Heart right ventricle (tissue), 16 donors: ENCODE measurements at regions not wholly inside any gene's neighbourhood (a gene's known extent, or its start where the extent isn't known, plus 50 kb on each side); places are given as distances from the start of the nearest gene placed in this dataset.

Source experiments
- ATAC-seq, 8 donors: fragments of 200-7000 bp; cut with Tn5 transposase; one replicate each; pipeline ENCODE4 v1.9.1; 2020; ENCODE audit warnings: mild to moderate bottlenecking in 8 of 8, moderate library complexity in 8 of 8, moderate number of reproducible peaks in 1 of 8
- DNase-seq, 2 donors: peaks; one replicate each; pipeline ENCODE4 v3.0.0-alpha.2; 2020
- H3K27ac ChIP-seq, 10 donors: fragments of 200-600 bp; sonication (generic) in 2 of 10; one replicate each; pipeline versions ENCODE4 v1.5.0 to v1.8.0; 2020 to 2022; ENCODE audit warnings: mild to moderate bottlenecking in 3 of 10
- H3K27me3 ChIP-seq, 7 donors: fragments of 200-600 bp; one replicate each; pipeline ENCODE4 v1.8.0; 2021 to 2022; ENCODE audit warnings: mild to moderate bottlenecking in 2 of 7
- H3K36me3 ChIP-seq, 9 donors: fragments of 200-600 bp; sonication (generic) in 1 of 9; one replicate each; pipeline versions ENCODE4 v1.5.0 to v1.8.0; 2020 to 2022; ENCODE audit warnings: mild to moderate bottlenecking in 2 of 9
- H3K4me1 ChIP-seq, 9 donors: fragments of 200-600 bp; sonication (generic) in 1 of 9; one replicate each; pipeline versions ENCODE4 v1.5.0 to v1.8.0; 2020 to 2022; ENCODE audit warnings: mild to moderate bottlenecking in 4 of 9
- H3K4me3 ChIP-seq, 10 donors: fragments of 200-600 bp; sonication (generic) in 2 of 10; one replicate each; pipeline versions ENCODE4 v1.5.0 to v1.8.0; 2020 to 2022; ENCODE audit warnings: mild to moderate bottlenecking in 7 of 10, moderate library complexity in 2 of 10
- H3K9me3 ChIP-seq, 11 donors: fragments of 200-600 bp in 10 of 11; sonication (generic) in 2 of 11; one replicate each; pipeline versions ENCODE4 v1.5.0 to v1.8.0; 2013 to 2022; ENCODE audit warnings: mild to moderate bottlenecking in 2 of 11, control low read depth in 1 of 11, moderate library complexity in 1 of 11
- CTCF ChIP-seq, 9 donors: fragments of 200-600 bp; sonication (generic) in 2 of 9; IDR thresholded peaks; one replicate each; pipeline versions ENCODE4 v1.5.0 to v1.8.0; 2021 to 2022; ENCODE audit warnings: antibody characterized with exemption in 9 of 9, mild to moderate bottlenecking in 5 of 9, moderate library complexity in 1 of 9
- WGBS, 2 donors: extraction: QIAGEN DNeasy Blood & Tissue Kit; methylation state at CpG; one replicate each; pipeline ENCODE4 v1.1.7; 2013; ENCODE audit warnings: inconsistent platforms in 1 of 2; 5-methylcytosine and 5-hydroxymethylcytosine counted together
- intact Hi-C, 10 donors: fragments of 100-400 bp; cut with DNase I; formaldehyde crosslinking; loops; one replicate each; pipeline versions ENCODE4 v1.11.1 to v1.14.2; 2022
- donor health status: Arrhythmogenic right ventricular cardiomyopathy.
- donor health status: ischemic (EF 13 %, LVEDD 7.1; RV severe dilation, severe dysfunction).
- donor health status: healthy with polysubstance abuse.
- donor health status: DM: no; HTN: yes; CAD: no.
- donor health status: DM: no; HTN: no; CAD: no.
- donor health status: ischemic (EF 25% LVEDD 6.9; RV normal size, moderate dysfunction).
- donor health status: ischemic (EF 25% LVEDD 5.7; RV mildly dilated, moderate dysfunction).
- donor health status: healthy.
- donor health status: DM: yes; HTN: yes; CAD: no.
- donor health status: Ischemic cardiomyopathy.
- donor health status: ischemic (EF 35%, LVEDD 5.7; RV mildly dilated, moderate dysfunction).
- donor health status: nonischemic (EF 11% LVEDD 7.7; RV severe dilation, severe dysfunction).
- donor health status: DM: yes; HTN: yes; CAD: no.
- donor health status: PGD.
- donor health status: ischemic (EF 29% LVEDD 5.4; RV normal size, mild dysfunction).
- donor health status: nonischemic (EF 23%, LVEDD 6.1; RV moderate dilation, normal function).

DNA sequence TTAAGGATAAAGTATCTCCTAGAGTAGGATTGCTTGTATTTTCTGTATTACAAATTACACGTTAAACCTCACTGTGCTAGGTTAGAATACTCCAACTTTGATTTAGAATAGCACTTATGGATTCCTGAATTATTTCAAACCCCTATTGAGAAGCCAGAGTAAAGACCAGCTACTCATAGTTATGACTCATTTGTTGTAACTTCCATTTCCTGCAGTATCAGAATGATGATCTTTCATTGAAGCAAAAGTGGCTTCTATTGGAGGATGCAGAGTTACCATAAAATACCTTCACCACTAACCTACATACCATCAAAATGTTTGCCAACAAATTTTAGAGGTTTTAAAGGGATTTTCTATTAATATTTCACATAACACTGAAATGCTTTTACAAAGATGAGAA, 1322.7 kb upstream of the ALCAM start:
- Histone ChIP-seq H3K4me1 (no peaks in the 10 kb centered on the region), H3K36me3 (no peaks in the 10 kb centered on the region), H3K27me3 (no peaks in the 10 kb centered on the region), H3K27ac (no peak overlapping the region), H3K4me3 (no peak overlapping the region), H3K9me3 (peaks cover 0 to 7% (median 0%) of the 10 kb centered on the region in 11 donors)
- intact Hi-C loops, result no loop called here
- 67 to 92% methylated on average over 1 of the region's 1 CpG for WGBS, 2 donors
- TF ChIP-seq CTCF (IDR thresholded peaks at IDR 0.05), result no peak
- DNase-seq (no peak), ATAC-seq (no peak)

- ATAC-seq (no peak), DNase-seq (no peak)
- Histone ChIP-seq H3K36me3 (no peaks in the 10 kb centered on the region), H3K27me3 (no peaks in the 10 kb centered on the region), H3K4me3 (no peak overlapping the region), H3K27ac (no peak overlapping the region), H3K9me3 (peaks cover 0 to 7% (median 0%) of the 10 kb centered on the region in 11 donors), H3K4me1 (no peaks in the 10 kb centered on the region)
- intact Hi-C loops, result no loop called here
- no peak for TF ChIP-seq CTCF (IDR thresholded peaks at IDR 0.05)
- WGBS, 2 donors, result 49 to 59% methylated on average over 2 of the region's 2 CpGs
These were observed 1300.1 kb upstream of the ALCAM start for GRCh38 chr3:104066658-104067057.

GRCh38 chr3:104069114-104069513, 1297.6 kb upstream of the ALCAM start:
- DNase-seq, result no peak
- Histone ChIP-seq H3K27ac (no peak overlapping the region), H3K4me3 (no peak overlapping the region), H3K27me3 (no peaks in the 10 kb centered on the region), H3K36me3 (no peaks in the 10 kb centered on the region), H3K4me1 (no peaks in the 10 kb centered on the region), H3K9me3 (peaks cover 0 to 7% (median 0%) of the 10 kb centered on the region in 11 donors)
- no peak for TF ChIP-seq CTCF (IDR thresholded peaks at IDR 0.05)
- ATAC-seq, result no peak
- 64 to 66% methylated on average over 3 of the region's 3 CpGs for whole genome bisulfite sequencing, 2 donors
- intact Hi-C loops, result no loop called here

- no peak for DNase-seq
These were observed 1295.8 kb upstream of the ALCAM start for GRCh38 chr3:104070906-104071305.

More at GRCh38 chr3:104070906-104071305, 1295.8 kb upstream of the ALCAM start:
- Histone ChIP-seq H3K4me1 (no peaks in the 10 kb centered on the region), H3K36me3 (no peaks in the 10 kb centered on the region), H3K27me3 (no peaks in the 10 kb centered on the region), H3K27ac (no peak overlapping the region), H3K4me3 (no peak overlapping the region), H3K9me3 (peaks cover 0 to 5% (median 0%) of the 10 kb centered on the region in 11 donors)
- WGBS, 2 donors, result 59 to 71% methylated on average over 1 of the region's 1 CpG
- ATAC-seq, result no peak
- no peak for TF ChIP-seq CTCF (IDR thresholded peaks at IDR 0.05)
- intact Hi-C loops, result no loop called here
